Trophoblast cell (in vitro differentiated cells and primary cell): ENCODE measurements at regions not wholly inside any gene's neighbourhood (a gene's known extent, or its start where the extent isn't known, plus 50 kb on each side); places are given as distances from the start of the nearest gene placed in this dataset.

ENCODE experiments used
- DNase-seq, 2 donors: peaks; one replicate each; pipeline ENCODE4 v3.0.0-alpha.2; 2016
- H2AFZ ChIP-seq: 2 replicates; pipeline ENCODE4 v1.6.1; 2013; ENCODE audit warnings: low read length, moderate library complexity, mild to moderate bottlenecking; ENCODE audit not compliant: insufficient read depth, poor library complexity
- H2AK5ac ChIP-seq: 2 replicates; pipeline ENCODE4 v1.6.1; 2013; ENCODE audit warnings: mild to moderate bottlenecking, low read length
- H2BK120ac ChIP-seq: 2 replicates; pipeline ENCODE4 v1.6.1; 2013; ENCODE audit warnings: low read length, mild to moderate bottlenecking, moderate library complexity; ENCODE audit not compliant: insufficient read depth, poor library complexity
- H2BK12ac ChIP-seq: 2 replicates; pipeline ENCODE4 v1.6.1; 2013; ENCODE audit warnings: mild to moderate bottlenecking, low read length, moderate library complexity
- H2BK5ac ChIP-seq: 2 replicates; pipeline ENCODE4 v1.6.1; 2013; ENCODE audit warnings: low read length, low read depth, moderate library complexity, mild to moderate bottlenecking; ENCODE audit not compliant: poor library complexity
- H3K14ac ChIP-seq: 2 replicates; pipeline ENCODE4 v1.6.1; 2013; ENCODE audit warnings: mild to moderate bottlenecking, low read length
- H3K18ac ChIP-seq: 2 replicates; pipeline ENCODE4 v1.6.1; 2013; ENCODE audit warnings: mild to moderate bottlenecking, low read length
- H3K23ac ChIP-seq: 2 replicates; pipeline ENCODE4 v1.6.1; 2013; ENCODE audit warnings: low read length
- H3K27ac ChIP-seq: 2 replicates; pipeline ENCODE4 v1.5.1; 2013; ENCODE audit warnings: low read depth, mild to moderate bottlenecking, inconsistent platforms, low read length, moderate library complexity
- H3K27me3 ChIP-seq: 2 replicates; pipeline ENCODE4 v1.6.1; 2013; ENCODE audit warnings: inconsistent platforms, mild to moderate bottlenecking, low read length, moderate library complexity; ENCODE audit not compliant: insufficient read depth
- H3K36me3 ChIP-seq, 2 experiments: 1 replicate in 1 of 2; 2 replicates in 1 of 2; pipeline ENCODE4 v1.6.1; 2013; ENCODE audit warnings: low read length in 2 of 2, mild to moderate bottlenecking in 2 of 2, moderate library complexity in 1 of 2; ENCODE audit not compliant: insufficient read depth in 2 of 2, control insufficient read depth in 1 of 2
- H3K4ac ChIP-seq: 2 replicates; pipeline ENCODE4 v1.6.1; 2013; ENCODE audit warnings: low read depth, mild to moderate bottlenecking, low read length, moderate library complexity
- H3K4me1 ChIP-seq, 2 experiments: 1 replicate in 1 of 2; 2 replicates in 1 of 2; pipeline ENCODE4 v1.6.1; 2013; ENCODE audit warnings: low read length in 2 of 2, mild to moderate bottlenecking in 2 of 2, moderate library complexity in 1 of 2; ENCODE audit not compliant: insufficient read depth in 2 of 2, control insufficient read depth in 1 of 2
- H3K4me2 ChIP-seq: 2 replicates; pipeline ENCODE4 v1.6.1; 2013; ENCODE audit warnings: inconsistent platforms, mild to moderate bottlenecking, low read length, moderate library complexity
- H3K4me3 ChIP-seq: 2 replicates; pipeline ENCODE4 v1.5.1; 2013; ENCODE audit warnings: mild to moderate bottlenecking, low read depth, low read length, inconsistent platforms
- H3K79me1 ChIP-seq: one replicate; pipeline ENCODE4 v1.6.1; 2013; ENCODE audit warnings: low read length
- H3K79me2 ChIP-seq: 2 replicates; pipeline ENCODE4 v1.6.1; 2013; ENCODE audit warnings: low read length, mild to moderate bottlenecking; ENCODE audit not compliant: control insufficient read depth, insufficient read depth, poor library complexity
- H3K9ac ChIP-seq: 2 replicates; pipeline ENCODE4 v1.6.1; 2013; ENCODE audit warnings: mild to moderate bottlenecking, low read length
- H3K9me3 ChIP-seq: 2 replicates; pipeline ENCODE4 v1.6.1; 2013; ENCODE audit warnings: low read depth, mild to moderate bottlenecking, control low read depth, inconsistent platforms, low read length; ENCODE audit not compliant: insufficient read depth
- H4K12ac ChIP-seq: 2 replicates; pipeline ENCODE4 v1.6.1; 2013; ENCODE audit warnings: low read depth, mild to moderate bottlenecking, low read length, moderate library complexity
- H4K8ac ChIP-seq: 2 replicates; pipeline ENCODE4 v1.6.1; 2013; ENCODE audit warnings: low read depth, mild to moderate bottlenecking, low read length, moderate library complexity
- H4K91ac ChIP-seq: one replicate; pipeline ENCODE4 v1.6.1; 2013; ENCODE audit warnings: low read depth, mild to moderate bottlenecking, low read length, moderate library complexity
- WGBS: extraction: QIAGEN DNeasy Blood & Tissue Kit; methylation state at CpG from one replicate; pipeline ENCODE4 v1.1.7; 2013; ENCODE audit warnings: missing lambda C conversion rate; ENCODE audit not compliant: insufficient read length, insufficient coverage; ENCODE audit errors: extremely low coverage; 5-methylcytosine and 5-hydroxymethylcytosine counted together

GRCh38 chr4:169338241-169338640 lies 67.5 kb upstream of the SH3RF1 start:
- no CpG with 5 or more reads among the region's 2 CpGs for WGBS
- no peak overlapping the region for H3K23ac ChIP-seq
- no peaks in the 10 kb centered on the region for H3K4me1 ChIP-seq
- H3K4ac ChIP-seq: no peak overlapping the region
- H3K27me3 ChIP-seq: no peaks in the 10 kb centered on the region
- no peak overlapping the region for H2BK5ac ChIP-seq
- H2BK12ac ChIP-seq: no peak overlapping the region
- H3K27ac ChIP-seq: no peak overlapping the region
- no peak overlapping the region for H3K18ac ChIP-seq
- H3K4me3 ChIP-seq: no peak overlapping the region
- H3K79me2 ChIP-seq: no peaks in the 10 kb centered on the region
- H2AK5ac ChIP-seq: no peak overlapping the region
- peaks cover 1% of the 10 kb centered on the region for H3K9me3 ChIP-seq
- H3K4me2 ChIP-seq: no peak overlapping the region
- no peak overlapping the region for H3K14ac ChIP-seq
- no peak overlapping the region for H4K8ac ChIP-seq
- H4K91ac ChIP-seq: no peak overlapping the region
- H2AFZ ChIP-seq: no peak overlapping the region
- H3K9ac ChIP-seq: no peak overlapping the region
- no peaks in the 10 kb centered on the region for H3K36me3 ChIP-seq
- H3K79me1 ChIP-seq: no peaks in the 10 kb centered on the region
- H2BK120ac ChIP-seq: no peak overlapping the region
- no peak overlapping the region for H4K12ac ChIP-seq
- DNase-seq: no peak

DNA sequence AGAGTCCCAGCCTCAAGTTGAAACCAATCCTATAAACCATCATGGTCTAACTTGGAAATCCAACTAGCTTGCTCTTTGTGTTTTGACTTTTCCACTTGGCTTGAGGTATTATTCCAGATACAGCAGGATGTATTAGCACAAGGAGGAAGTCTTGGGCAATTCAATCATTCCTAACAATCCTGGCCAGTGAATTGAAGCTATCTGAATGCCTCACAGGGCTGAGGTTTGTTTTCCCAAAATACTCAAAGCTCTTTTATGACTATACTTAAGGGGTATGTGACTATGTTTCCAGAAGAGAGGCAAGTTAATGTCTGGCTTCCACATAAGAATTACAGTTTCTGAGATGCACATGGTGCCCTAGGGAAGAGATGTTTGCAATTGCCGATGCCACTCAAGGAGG lies 66.8 kb upstream of the SH3RF1 start:
- Histone ChIP-seq H3K18ac (no peak overlapping the region), H3K4me2 (no peak overlapping the region), H3K4ac (no peak overlapping the region), H3K9me3 (peaks cover 1% of the 10 kb centered on the region), H2BK12ac (no peak overlapping the region), H3K9ac (no peak overlapping the region), H3K27ac (no peak overlapping the region), H2BK5ac (no peak overlapping the region), H3K79me2 (no peaks in the 10 kb centered on the region), H4K12ac (no peak overlapping the region), H3K4me3 (no peak overlapping the region), H3K79me1 (no peaks in the 10 kb centered on the region), H3K27me3 (no peaks in the 10 kb centered on the region), H2AK5ac (no peak overlapping the region), H3K36me3 (no peaks in the 10 kb centered on the region), H4K8ac (no peak overlapping the region), H3K14ac (no peak overlapping the region), H4K91ac (no peak overlapping the region), H3K23ac (no peak overlapping the region), H2AFZ (no peak overlapping the region), H3K4me1 (no peaks in the 10 kb centered on the region), H2BK120ac (no peak overlapping the region)
- no CpG with 5 or more reads among the region's 1 CpG for WGBS
- DNase-seq: peak; percentile 50 to 87

- H3K9me3 ChIP-seq: peaks cover 1% of the 10 kb centered on the region
- H4K91ac ChIP-seq: no peak overlapping the region
- no CpG with 5 or more reads among the region's 4 CpGs for WGBS
- no peak overlapping the region for H3K4me2 ChIP-seq
- H3K36me3 ChIP-seq: no peaks in the 10 kb centered on the region
- H3K4ac ChIP-seq: no peak overlapping the region
- no peak overlapping the region for H3K9ac ChIP-seq
- H4K8ac ChIP-seq: no peak overlapping the region
- H3K18ac ChIP-seq: no peak overlapping the region
- no peak overlapping the region for H2BK5ac ChIP-seq
- H3K4me3 ChIP-seq: no peak overlapping the region
- H3K79me1 ChIP-seq: no peaks in the 10 kb centered on the region
- H2BK12ac ChIP-seq: no peak overlapping the region
- no peak overlapping the region for H2AK5ac ChIP-seq
- no peaks in the 10 kb centered on the region for H3K27me3 ChIP-seq
- no peak overlapping the region for H3K14ac ChIP-seq
- H3K23ac ChIP-seq: no peak overlapping the region
- no peak overlapping the region for H3K27ac ChIP-seq
- H3K79me2 ChIP-seq: no peaks in the 10 kb centered on the region
- no peak overlapping the region for H2BK120ac ChIP-seq
- DNase-seq: peak in 1 of 2 donors; percentile 32
- H4K12ac ChIP-seq: no peak overlapping the region
- no peaks in the 10 kb centered on the region for H3K4me1 ChIP-seq
- no peak overlapping the region for H2AFZ ChIP-seq
Observed at GRCh38 chr4:169335331-169335730, 64.6 kb upstream of the SH3RF1 start.

DNA sequence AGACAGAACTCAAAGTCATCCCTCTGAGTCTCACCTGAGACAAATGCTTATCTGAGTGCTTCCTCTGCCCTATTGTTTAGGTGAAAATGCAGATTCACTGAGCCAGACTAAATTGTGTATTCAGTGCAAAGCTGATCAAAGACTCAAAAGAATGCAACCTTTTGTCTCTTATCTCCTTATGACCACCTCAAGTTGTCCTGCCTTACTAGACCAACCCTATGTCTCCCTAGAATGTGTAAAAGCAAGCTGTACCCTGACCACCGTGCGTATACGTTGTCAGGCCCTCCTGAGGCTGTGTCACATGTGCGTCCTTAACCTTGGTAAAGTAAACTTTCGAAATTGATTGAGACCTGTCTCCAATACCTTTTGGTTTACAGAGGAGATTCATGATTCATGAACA lies 63.6 kb upstream of the SH3RF1 start:
- H2AFZ ChIP-seq: no peak overlapping the region
- no peaks in the 10 kb centered on the region for H3K79me1 ChIP-seq
- no peak overlapping the region for H4K8ac ChIP-seq
- WGBS: no CpG with 5 or more reads among the region's 5 CpGs
- H3K23ac ChIP-seq: no peak overlapping the region
- no peak overlapping the region for H2AK5ac ChIP-seq
- H3K79me2 ChIP-seq: no peaks in the 10 kb centered on the region
- no peak overlapping the region for H3K4me2 ChIP-seq
- no peak overlapping the region for H3K18ac ChIP-seq
- H3K4ac ChIP-seq: no peak overlapping the region
- H3K14ac ChIP-seq: no peak overlapping the region
- no peaks in the 10 kb centered on the region for H3K36me3 ChIP-seq
- H3K4me3 ChIP-seq: no peak overlapping the region
- no peak overlapping the region for H2BK12ac ChIP-seq
- no peaks in the 10 kb centered on the region for H3K4me1 ChIP-seq
- H4K91ac ChIP-seq: no peak overlapping the region
- no peak overlapping the region for H3K9ac ChIP-seq
- H2BK120ac ChIP-seq: no peak overlapping the region
- H3K9me3 ChIP-seq: peaks cover 1% of the 10 kb centered on the region
- H3K27me3 ChIP-seq: no peaks in the 10 kb centered on the region
- H3K27ac ChIP-seq: no peak overlapping the region
- DNase-seq: no peak
- no peak overlapping the region for H2BK5ac ChIP-seq
- H4K12ac ChIP-seq: no peak overlapping the region
